Activated naive CD4-positive, alpha-beta T cell treated with anti-CD3 and anti-CD28 coated beads for 36 hours (primary cell): ENCODE measurements at regions not wholly inside any gene's neighbourhood (a gene's known extent, or its start where the extent isn't known, plus 50 kb on each side); places are given as distances from the start of the nearest gene placed in this dataset.

Source experiments
- CTCF ChIA-PET: fragments of 350-600 bp; sonication (Branson Sonifier 250); formaldehyde crosslinking; loops from one replicate; lab custom pipeline; 2021; ENCODE audit warnings: antibody characterized with exemption; lab: Charles Lee
- DNase-seq: peaks from one replicate; pipeline ENCODE4 v3.0.0-alpha.2; 2020
- H3K27ac Mint-ChIP-seq: one replicate; pipeline ENCODE4 v1.8.0; 2021; ENCODE audit warnings: mild to moderate bottlenecking, mixed read lengths
- H3K27me3 Mint-ChIP-seq: one replicate; pipeline ENCODE4 v1.8.0; 2021; ENCODE audit warnings: low read depth, mixed read lengths
- H3K36me3 Mint-ChIP-seq: one replicate; pipeline ENCODE4 v1.8.0; 2021; ENCODE audit warnings: low read depth, mixed read lengths
- H3K4me1 Mint-ChIP-seq: one replicate; pipeline ENCODE4 v1.8.0; 2021; ENCODE audit warnings: low read depth, mixed read lengths
- H3K4me3 Mint-ChIP-seq: one replicate; pipeline ENCODE4 v1.8.0; 2021; ENCODE audit warnings: mild to moderate bottlenecking, moderate library complexity, mixed read lengths
- H3K9me3 Mint-ChIP-seq: one replicate; pipeline ENCODE4 v1.8.0; 2021; ENCODE audit warnings: mixed read lengths
- intact Hi-C: fragments of 100-400 bp; cut with micrococcal nuclease; formaldehyde crosslinking; loops from one replicate; pipeline ENCODE4 v1.15.1; 2023

DNA sequence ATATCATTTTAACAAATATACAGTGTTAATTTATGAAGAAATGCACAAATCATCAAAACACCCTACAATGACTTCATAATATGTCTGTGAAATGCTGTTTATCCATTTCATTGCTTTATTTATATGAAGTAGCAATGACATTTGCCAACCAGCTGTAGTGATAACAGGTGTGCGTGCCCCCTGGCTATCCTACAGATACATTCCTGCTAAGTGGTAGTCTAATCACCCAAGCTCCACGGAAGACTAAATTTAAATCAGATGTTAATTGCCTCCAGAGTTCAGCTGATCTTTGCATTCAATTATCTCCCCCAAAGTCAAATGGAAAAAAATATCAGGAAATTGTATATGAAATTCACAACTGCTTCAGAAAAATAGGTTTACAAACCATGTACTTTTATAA lies 1164.2 kb upstream of the LRRN3 start:
- CTCF ChIA-PET = interaction anchor here (0.6 kb wide), 1 partner anchor 140 kb away, joined by 3 read pairs; no protein-coding TSS in a partner anchor
- intact Hi-C loops = no loop called here
- H3K4me3 Mint-ChIP-seq = no peak overlapping the region
- H3K27me3 Mint-ChIP-seq = no peaks in the 10 kb centered on the region
- H3K27ac Mint-ChIP-seq = no peak overlapping the region
- no peaks in the 10 kb centered on the region for H3K4me1 Mint-ChIP-seq
- H3K36me3 Mint-ChIP-seq = peaks cover 2% of the 10 kb centered on the region
- DNase-seq = no peak
- H3K9me3 Mint-ChIP-seq = peaks cover 12% of the 10 kb centered on the region

- Mint-ChIP-seq H3K4me1 (no peaks in the 10 kb centered on the region), H3K9me3 (no peaks in the 10 kb centered on the region), H3K27me3 (peaks cover 2% of the 10 kb centered on the region), H3K27ac (no peak overlapping the region), H3K36me3 (no peaks in the 10 kb centered on the region), H3K4me3 (no peak overlapping the region)
- no peak for DNase-seq
- intact Hi-C loops = no loop called here
- CTCF ChIA-PET = no interaction called here
Measured at GRCh38 chr7:109930049-109930448, 1160.9 kb upstream of the LRRN3 start.

GRCh38 chr7:109939207-109939606 lies 1151.7 kb upstream of the LRRN3 start:
- Mint-ChIP-seq H3K9me3 (peaks cover 2% of the 10 kb centered on the region), H3K4me3 (no peak overlapping the region), H3K36me3 (no peaks in the 10 kb centered on the region), H3K4me1 (no peaks in the 10 kb centered on the region), H3K27ac (no peak overlapping the region), H3K27me3 (peaks cover 8% of the 10 kb centered on the region)
- CTCF ChIA-PET = no interaction called here
- intact Hi-C loops = no loop called here
- DNase-seq = no peak

GRCh38 chr7:109945820-109946518 lies 1145.0 kb upstream of the LRRN3 start:
- H3K27ac Mint-ChIP-seq = no peak overlapping the region
- CTCF ChIA-PET = no interaction called here
- H3K27me3 Mint-ChIP-seq = no peaks in the 10 kb centered on the region
- no peak overlapping the region for H3K4me3 Mint-ChIP-seq
- DNase-seq = no peak
- intact Hi-C loops = no loop called here
- no peaks in the 10 kb centered on the region for H3K36me3 Mint-ChIP-seq
- H3K4me1 Mint-ChIP-seq = no peaks in the 10 kb centered on the region
- peaks cover 2% of the 10 kb centered on the region for H3K9me3 Mint-ChIP-seq

DNA sequence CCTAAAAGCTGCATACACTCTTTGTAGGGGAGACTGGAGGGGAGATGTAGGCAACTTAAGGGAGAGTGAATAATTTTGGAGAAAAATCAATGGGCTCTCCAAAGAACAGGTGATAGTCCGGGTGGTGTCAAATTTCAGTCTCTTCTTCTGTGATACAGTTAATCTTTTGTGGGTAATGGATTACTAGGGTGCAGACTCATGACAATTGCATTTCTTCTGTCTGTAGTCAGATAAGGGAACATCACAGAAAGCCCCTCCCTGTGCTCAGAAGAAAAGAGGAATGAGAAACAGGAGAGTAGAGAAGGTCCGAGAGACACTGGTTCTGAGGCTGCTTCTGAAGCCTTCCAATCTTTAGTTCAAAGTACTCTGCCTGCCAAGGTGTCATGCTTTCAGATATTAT lies 1140.7 kb upstream of the LRRN3 start:
- CTCF ChIA-PET = no interaction called here
- no peaks in the 10 kb centered on the region for H3K36me3 Mint-ChIP-seq
- no peak overlapping the region for H3K27ac Mint-ChIP-seq
- no peaks in the 10 kb centered on the region for H3K27me3 Mint-ChIP-seq
- intact Hi-C loops = no loop called here
- no peaks in the 10 kb centered on the region for H3K4me1 Mint-ChIP-seq
- no peak for DNase-seq
- H3K4me3 Mint-ChIP-seq = no peak overlapping the region
- H3K9me3 Mint-ChIP-seq = no peaks in the 10 kb centered on the region

DNA sequence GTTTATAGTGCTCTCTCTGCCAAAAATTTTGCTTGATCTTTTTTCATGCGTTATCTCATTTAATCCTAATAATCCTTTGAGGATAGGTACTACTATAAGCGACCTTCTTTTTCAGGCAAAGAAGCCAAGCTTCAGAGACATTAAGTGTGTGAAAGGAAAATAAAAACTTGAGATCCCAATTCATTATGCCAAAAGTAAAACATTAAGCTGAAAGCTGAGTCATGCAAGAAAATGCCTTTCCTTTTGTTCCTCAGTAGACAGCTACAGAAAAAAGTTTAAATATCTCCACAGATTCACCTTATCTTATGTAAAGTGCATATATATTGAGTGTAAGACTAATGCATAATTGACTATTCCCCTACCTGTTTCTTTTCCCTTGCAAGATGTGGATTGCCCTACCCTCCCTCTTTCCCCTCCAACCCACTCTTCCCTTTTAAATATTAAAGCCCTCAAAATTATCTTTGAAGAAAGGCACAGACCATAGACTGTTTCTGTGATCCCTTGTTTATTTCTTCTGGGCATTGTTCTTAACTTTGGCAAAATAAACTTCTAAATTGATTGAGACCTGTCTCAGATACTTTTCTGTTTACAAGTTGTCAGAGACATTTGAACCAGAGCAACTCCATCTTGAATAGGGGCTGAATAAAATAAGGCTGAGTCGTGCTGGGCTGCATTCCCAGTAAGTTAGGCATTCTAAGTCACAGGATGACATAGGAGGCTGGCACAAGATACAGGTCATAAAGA lies 1139.9 kb upstream of the LRRN3 start:
- no peak for DNase-seq
- no peaks in the 10 kb centered on the region for H3K27me3 Mint-ChIP-seq
- intact Hi-C loops = no loop called here
- no peaks in the 10 kb centered on the region for H3K9me3 Mint-ChIP-seq
- CTCF ChIA-PET = no interaction called here
- no peak overlapping the region for H3K4me3 Mint-ChIP-seq
- no peaks in the 10 kb centered on the region for H3K36me3 Mint-ChIP-seq
- no peak overlapping the region for H3K27ac Mint-ChIP-seq
- H3K4me1 Mint-ChIP-seq = no peaks in the 10 kb centered on the region

DNA sequence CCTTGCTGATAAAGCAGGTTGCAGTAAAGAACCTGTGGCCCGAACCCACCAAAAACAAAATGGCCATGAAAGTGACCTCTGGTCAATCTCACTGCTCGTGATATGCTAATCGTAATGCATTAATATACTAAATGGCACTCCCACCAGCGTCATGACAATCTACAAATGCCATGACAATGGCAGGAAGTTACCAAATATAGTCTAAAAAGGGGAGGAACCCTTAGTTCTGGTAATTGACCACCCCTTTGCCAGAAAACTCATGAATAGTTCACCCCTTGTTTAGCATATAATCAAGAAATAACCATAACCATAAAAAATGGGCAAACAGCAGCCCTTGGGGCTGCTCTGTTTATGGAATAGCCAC lies 1139.4 kb upstream of the LRRN3 start:
- Mint-ChIP-seq H3K27me3 (no peaks in the 10 kb centered on the region), H3K4me3 (no peak overlapping the region), H3K9me3 (no peaks in the 10 kb centered on the region), H3K27ac (no peak overlapping the region), H3K36me3 (no peaks in the 10 kb centered on the region), H3K4me1 (no peaks in the 10 kb centered on the region)
- no peak for DNase-seq
- intact Hi-C loops = no loop called here
- CTCF ChIA-PET = no interaction called here

- no peak overlapping the region for H3K4me3 Mint-ChIP-seq
- no peak overlapping the region for H3K27ac Mint-ChIP-seq
- intact Hi-C loops = no loop called here
- CTCF ChIA-PET = interaction anchor here (0.6 kb wide), 1 partner anchor 74 kb away, joined by 4 read pairs; no protein-coding TSS in a partner anchor
- no peak for DNase-seq
- H3K9me3 Mint-ChIP-seq = no peaks in the 10 kb centered on the region
- no peaks in the 10 kb centered on the region for H3K4me1 Mint-ChIP-seq
- no peaks in the 10 kb centered on the region for H3K27me3 Mint-ChIP-seq
- no peaks in the 10 kb centered on the region for H3K36me3 Mint-ChIP-seq
Measured at GRCh38 chr7:109955986-109956385, 1134.9 kb upstream of the LRRN3 start.

DNA sequence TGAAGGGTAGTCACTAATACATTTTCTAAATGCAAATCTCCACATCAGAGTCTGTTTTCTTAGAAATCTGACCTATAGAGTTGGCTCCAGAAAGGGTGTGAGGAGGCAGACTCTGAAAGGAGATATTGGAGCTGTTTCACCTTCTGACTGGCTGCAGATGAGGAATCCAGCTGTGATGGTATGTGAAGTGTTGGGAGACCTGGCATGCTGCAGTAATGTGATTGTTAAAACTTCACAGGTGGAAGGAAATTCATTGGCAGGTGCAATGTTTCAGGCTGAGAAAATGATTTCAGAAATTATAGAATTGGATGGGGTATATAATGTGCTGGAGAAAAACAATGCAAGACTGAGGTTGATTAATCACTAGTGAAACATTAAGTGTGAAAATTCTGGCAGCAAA lies 1134.0 kb upstream of the LRRN3 start:
- CTCF ChIA-PET = no interaction called here
- Mint-ChIP-seq H3K9me3 (no peaks in the 10 kb centered on the region), H3K27me3 (no peaks in the 10 kb centered on the region), H3K4me3 (no peak overlapping the region), H3K27ac (no peak overlapping the region), H3K36me3 (no peaks in the 10 kb centered on the region), H3K4me1 (no peaks in the 10 kb centered on the region)
- no peak for DNase-seq
- intact Hi-C loops = no loop called here

GRCh38 chr7:109963741-109964140 lies 1127.2 kb upstream of the LRRN3 start:
- no peak for DNase-seq
- Mint-ChIP-seq H3K4me1 (no peaks in the 10 kb centered on the region), H3K36me3 (no peaks in the 10 kb centered on the region), H3K27ac (no peak overlapping the region), H3K4me3 (no peak overlapping the region), H3K27me3 (no peaks in the 10 kb centered on the region), H3K9me3 (no peaks in the 10 kb centered on the region)
- CTCF ChIA-PET = no interaction called here
- intact Hi-C loops = no loop called here

DNA sequence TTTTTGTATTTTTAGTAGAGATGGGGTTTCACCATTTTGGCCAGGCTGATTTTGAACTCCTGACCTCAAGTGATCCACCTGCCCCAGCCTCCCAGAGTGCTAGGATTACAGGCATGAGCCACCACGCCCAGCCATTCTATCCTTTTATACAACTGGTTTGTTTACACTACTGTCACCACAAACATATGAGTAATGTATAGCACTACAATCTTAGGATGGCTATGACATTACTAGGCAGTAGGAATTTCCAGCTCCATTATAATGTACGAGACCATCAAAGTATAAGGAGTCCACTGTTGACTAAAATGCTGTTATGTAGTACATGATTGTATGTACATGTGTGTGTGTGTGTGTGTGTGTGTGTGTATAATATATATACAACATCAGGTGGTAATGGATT lies 1126.1 kb upstream of the LRRN3 start:
- Mint-ChIP-seq H3K27ac (no peak overlapping the region), H3K27me3 (no peaks in the 10 kb centered on the region), H3K4me1 (no peaks in the 10 kb centered on the region), H3K36me3 (no peaks in the 10 kb centered on the region), H3K4me3 (no peak overlapping the region), H3K9me3 (no peaks in the 10 kb centered on the region)
- intact Hi-C loops = no loop called here
- no peak for DNase-seq
- CTCF ChIA-PET = no interaction called here

GRCh38 chr7:109967406-109967805 lies 1123.5 kb upstream of the LRRN3 start:
- H3K27me3 Mint-ChIP-seq = no peaks in the 10 kb centered on the region
- intact Hi-C loops = no loop called here
- CTCF ChIA-PET = no interaction called here
- H3K4me1 Mint-ChIP-seq = no peaks in the 10 kb centered on the region
- DNase-seq = no peak
- no peak overlapping the region for H3K4me3 Mint-ChIP-seq
- H3K36me3 Mint-ChIP-seq = no peaks in the 10 kb centered on the region
- no peak overlapping the region for H3K27ac Mint-ChIP-seq
- no peaks in the 10 kb centered on the region for H3K9me3 Mint-ChIP-seq

GRCh38 chr7:109983618-109984017 lies 1107.3 kb upstream of the LRRN3 start:
- no peaks in the 10 kb centered on the region for H3K4me1 Mint-ChIP-seq
- no peaks in the 10 kb centered on the region for H3K36me3 Mint-ChIP-seq
- intact Hi-C loops = no loop called here
- no peak overlapping the region for H3K27ac Mint-ChIP-seq
- CTCF ChIA-PET = no interaction called here
- H3K9me3 Mint-ChIP-seq = no peaks in the 10 kb centered on the region
- H3K27me3 Mint-ChIP-seq = peaks cover 5% of the 10 kb centered on the region
- no peak for DNase-seq
- no peak overlapping the region for H3K4me3 Mint-ChIP-seq
